ENCODE measurements at regions not wholly inside any gene's neighbourhood (a gene's known extent, or its start where the extent isn't known, plus 50 kb on each side); places are given as distances from the start of the nearest gene placed in this dataset.

- TF ChIP-seq POLR2A (IDR thresholded peaks at IDR 0.05) (no peak), EP300 (IDR thresholded peaks at IDR 0.05) (no peak)
- TF ChIP-seq, protein P1, sequence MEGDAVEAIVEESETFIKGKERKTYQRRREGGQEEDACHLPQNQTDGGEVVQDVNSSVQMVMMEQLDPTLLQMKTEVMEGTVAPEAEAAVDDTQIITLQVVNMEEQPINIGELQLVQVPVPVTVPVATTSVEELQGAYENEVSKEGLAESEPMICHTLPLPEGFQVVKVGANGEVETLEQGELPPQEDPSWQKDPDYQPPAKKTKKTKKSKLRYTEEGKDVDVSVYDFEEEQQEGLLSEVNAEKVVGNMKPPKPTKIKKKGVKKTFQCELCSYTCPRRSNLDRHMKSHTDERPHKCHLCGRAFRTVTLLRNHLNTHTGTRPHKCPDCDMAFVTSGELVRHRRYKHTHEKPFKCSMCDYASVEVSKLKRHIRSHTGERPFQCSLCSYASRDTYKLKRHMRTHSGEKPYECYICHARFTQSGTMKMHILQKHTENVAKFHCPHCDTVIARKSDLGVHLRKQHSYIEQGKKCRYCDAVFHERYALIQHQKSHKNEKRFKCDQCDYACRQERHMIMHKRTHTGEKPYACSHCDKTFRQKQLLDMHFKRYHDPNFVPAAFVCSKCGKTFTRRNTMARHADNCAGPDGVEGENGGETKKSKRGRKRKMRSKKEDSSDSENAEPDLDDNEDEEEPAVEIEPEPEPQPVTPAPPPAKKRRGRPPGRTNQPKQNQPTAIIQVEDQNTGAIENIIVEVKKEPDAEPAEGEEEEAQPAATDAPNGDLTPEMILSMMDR (IDR thresholded peaks at IDR 0.05): no peak
These were observed 99.2 kb downstream of the PSAT1 start for GRCh38 chr9:78396087-78396486.
